Subcutaneous abdominal adipose tissue (tissue), 5 donors: ENCODE measurements at regions not wholly inside any gene's neighbourhood (a gene's known extent, or its start where the extent isn't known, plus 50 kb on each side); places are given as distances from the start of the nearest gene placed in this dataset.

Experiments
- H3K27ac ChIP-seq: one replicate; pipeline ENCODE4 v1.7.0; 2013; ENCODE audit warnings: low read depth, mild to moderate bottlenecking, inconsistent platforms, low read length, moderate library complexity
- H3K27me3 ChIP-seq, 5 donors: one replicate each; pipeline ENCODE4 v1.7.0; 2013; ENCODE audit warnings: low read length in 5 of 5, inconsistent platforms in 1 of 5; ENCODE audit not compliant: control insufficient read depth in 5 of 5, insufficient read depth in 4 of 5
- H3K36me3 ChIP-seq, 5 donors: one replicate each; pipeline ENCODE4 v1.7.0; 2013; ENCODE audit warnings: low read length in 5 of 5; ENCODE audit not compliant: control insufficient read depth in 5 of 5, insufficient read depth in 5 of 5
- H3K4me1 ChIP-seq, 5 donors: one replicate each; pipeline ENCODE4 v1.7.0; 2013; ENCODE audit warnings: low read length in 5 of 5, mild to moderate bottlenecking in 3 of 5, moderate library complexity in 1 of 5; ENCODE audit not compliant: control insufficient read depth in 5 of 5, insufficient read depth in 5 of 5
- H3K4me3 ChIP-seq, 5 donors: one replicate each; pipeline ENCODE4 v1.7.0; 2013; ENCODE audit warnings: low read length in 5 of 5, low read depth in 1 of 5
- H3K9ac ChIP-seq, 5 donors: one replicate each; pipeline ENCODE4 v1.7.0; 2013; ENCODE audit warnings: low read length in 5 of 5, mild to moderate bottlenecking in 4 of 5, moderate library complexity in 3 of 5
- H3K9me3 ChIP-seq, 5 donors: one replicate each; pipeline ENCODE4 v1.7.0; 2013; ENCODE audit warnings: low read length in 5 of 5; ENCODE audit not compliant: control insufficient read depth in 5 of 5
- donor health status: healthy.
- donor health status: healthy.
- donor health status: healthy.
- donor health status: healthy.
- donor health status: healthy.

DNA sequence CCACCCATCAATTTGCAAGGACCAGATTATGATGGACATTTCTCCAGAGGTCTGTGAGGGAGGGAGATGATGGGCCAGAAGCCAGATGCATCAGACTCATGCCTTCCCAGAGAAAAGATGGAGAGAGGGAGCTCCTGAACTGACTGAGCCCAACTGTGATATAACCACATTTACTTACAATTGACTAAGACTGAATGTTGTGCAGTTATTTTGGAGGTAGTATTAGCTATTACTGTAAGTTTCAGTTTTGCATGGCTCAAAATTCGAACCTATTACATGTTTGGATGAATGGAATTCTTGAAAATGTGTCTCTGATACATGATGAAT lies 211.1 kb upstream of the SFSWAP start:
- Histone ChIP-seq H3K4me3 (no peak overlapping the region), H3K4me1 (peaks cover 0 to 8% (median 3%) of the 10 kb centered on the region in 5 donors)

DNA sequence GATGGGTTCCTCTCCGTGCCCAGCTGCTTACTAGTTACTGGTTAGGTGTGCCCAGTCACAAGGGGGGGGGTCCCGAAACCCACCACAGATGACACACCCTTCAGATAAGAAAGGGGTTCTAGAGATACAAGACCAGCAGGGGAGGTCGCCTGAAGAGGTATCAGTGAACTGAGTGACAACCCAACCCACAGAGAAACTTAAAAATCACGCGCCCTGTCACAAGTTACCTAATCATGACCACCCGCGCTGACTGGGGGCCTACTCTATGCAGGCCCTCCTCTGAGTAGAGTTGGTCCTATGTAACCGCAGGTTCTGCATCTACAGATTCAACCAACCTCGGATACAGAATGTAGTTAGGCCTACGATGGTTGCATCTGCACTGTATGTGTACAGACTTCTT lies 210.3 kb upstream of the SFSWAP start:
- peaks cover 0 to 8% (median 3%) of the 10 kb centered on the region in 5 donors for H3K4me1 ChIP-seq
- H3K36me3 ChIP-seq, result no peaks in the 10 kb centered on the region
- H3K9ac ChIP-seq, result no peak overlapping the region
- H3K9me3 ChIP-seq, result no peaks in the 10 kb centered on the region
- no peaks in the 10 kb centered on the region for H3K27me3 ChIP-seq
- no peak overlapping the region for H3K4me3 ChIP-seq
- H3K27ac ChIP-seq, result no peak overlapping the region

More for the DNA sequence above, 211.1 kb upstream of the SFSWAP start:
- H3K9me3 ChIP-seq, result no peaks in the 10 kb centered on the region
- no peak overlapping the region for H3K9ac ChIP-seq
- H3K27me3 ChIP-seq, result peaks cover 0 to 2% (median 0%) of the 10 kb centered on the region in 5 donors
- H3K36me3 ChIP-seq, result no peaks in the 10 kb centered on the region
- H3K27ac ChIP-seq, result no peak overlapping the region

DNA sequence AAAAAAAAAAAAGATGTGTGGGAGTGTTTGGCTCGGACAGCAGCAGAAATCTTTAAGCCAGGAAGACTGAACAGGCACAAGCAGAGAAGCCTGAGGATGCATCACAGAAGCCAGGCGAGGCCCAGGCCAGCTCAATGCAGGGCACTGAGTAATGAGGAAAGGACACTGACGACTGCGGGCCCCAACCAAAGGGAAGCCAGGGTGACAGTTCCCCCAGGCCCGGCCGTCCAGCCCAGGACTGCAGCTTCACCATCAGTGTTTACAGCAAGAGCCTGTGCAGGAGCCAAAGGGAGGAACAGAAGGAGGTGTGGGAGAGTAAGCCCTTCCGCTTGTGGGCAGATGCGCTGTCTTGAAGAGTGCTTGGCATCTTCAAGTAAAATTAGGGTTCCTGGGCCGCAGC lies 205.3 kb upstream of the SFSWAP start:
- Histone ChIP-seq H3K9ac (no peak overlapping the region), H3K27me3 (peaks cover 0 to 4% (median 3%) of the 10 kb centered on the region in 5 donors), H3K9me3 (peaks cover 0 to 8% (median 0%) of the 10 kb centered on the region in 5 donors), H3K4me3 (no peak overlapping the region), H3K4me1 (no peaks in the 10 kb centered on the region), H3K36me3 (no peaks in the 10 kb centered on the region), H3K27ac (no peak overlapping the region)

DNA sequence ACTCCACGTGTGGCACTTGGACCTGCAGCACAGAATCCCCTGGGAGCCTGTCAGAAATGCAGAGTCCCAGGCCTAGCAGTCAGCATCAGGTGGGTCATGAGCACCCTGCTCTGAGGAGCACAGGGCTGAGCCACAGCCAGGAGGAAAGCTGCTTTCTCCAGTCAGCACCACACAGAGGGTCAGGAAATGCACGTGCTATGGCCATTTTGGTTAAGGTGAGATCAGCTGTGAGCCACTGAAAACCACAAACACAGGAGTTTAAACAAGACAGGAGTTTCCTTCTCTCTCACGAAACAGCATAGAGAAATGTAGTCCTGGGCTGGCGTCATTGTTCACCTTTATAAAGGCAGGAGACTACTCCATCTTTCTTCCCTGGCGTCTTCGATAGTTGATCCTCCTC lies 204.5 kb upstream of the SFSWAP start:
- H3K27ac ChIP-seq, result no peak overlapping the region
- peaks cover 0 to 4% (median 0%) of the 10 kb centered on the region in 5 donors for H3K4me1 ChIP-seq
- peaks cover 0 to 8% (median 0%) of the 10 kb centered on the region in 5 donors for H3K9me3 ChIP-seq
- no peak overlapping the region for H3K4me3 ChIP-seq
- no peak overlapping the region for H3K9ac ChIP-seq
- no peaks in the 10 kb centered on the region for H3K36me3 ChIP-seq
- peaks cover 0 to 7% (median 3%) of the 10 kb centered on the region in 5 donors for H3K27me3 ChIP-seq

DNA sequence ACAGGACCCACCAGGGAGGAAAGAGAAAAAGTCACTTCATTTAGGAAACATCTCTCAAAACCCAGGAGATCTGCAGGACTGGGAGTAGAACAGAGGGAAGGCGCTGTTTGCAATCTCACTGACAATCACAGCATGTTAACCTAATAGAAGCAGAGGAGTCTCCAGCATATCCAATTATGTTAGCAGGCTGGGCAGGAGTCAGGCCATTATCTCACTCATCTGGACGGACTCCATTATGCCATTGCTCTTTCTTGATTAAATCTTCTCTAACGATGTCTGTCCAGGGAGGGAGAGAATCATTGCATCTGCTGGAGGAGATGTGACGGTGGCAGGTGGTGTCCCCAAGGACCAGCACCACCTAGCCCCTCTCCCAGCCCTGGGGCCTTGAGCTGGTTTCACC lies 203.8 kb upstream of the SFSWAP start:
- no peak overlapping the region for H3K4me3 ChIP-seq
- peaks cover 0 to 8% (median 0%) of the 10 kb centered on the region in 5 donors for H3K9me3 ChIP-seq
- peaks cover 0 to 6% (median 0%) of the 10 kb centered on the region in 5 donors for H3K4me1 ChIP-seq
- H3K27me3 ChIP-seq, result peaks cover 0 to 7% (median 3%) of the 10 kb centered on the region in 5 donors
- no peaks in the 10 kb centered on the region for H3K36me3 ChIP-seq
- H3K9ac ChIP-seq, result no peak overlapping the region
- no peak overlapping the region for H3K27ac ChIP-seq

DNA sequence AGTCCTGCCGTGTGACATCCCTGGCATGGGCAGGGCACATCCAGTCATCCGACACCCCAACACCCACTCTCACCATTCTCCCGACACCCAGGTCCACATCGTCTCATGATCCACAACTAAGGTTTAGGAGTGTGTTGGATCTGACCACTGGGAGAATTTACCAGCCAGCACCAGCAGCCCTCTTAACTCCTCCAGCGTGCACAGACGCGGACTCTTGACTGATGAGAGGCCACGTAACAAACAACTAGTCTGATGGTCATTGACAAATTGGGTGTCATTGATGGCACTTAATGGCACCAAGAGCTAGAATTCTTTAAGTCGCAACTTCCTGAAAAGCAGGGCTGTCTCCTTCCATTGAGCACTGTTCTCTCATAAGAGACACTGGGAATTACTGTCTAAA lies 203.0 kb upstream of the SFSWAP start:
- H3K27ac ChIP-seq, result no peak overlapping the region
- H3K36me3 ChIP-seq, result no peaks in the 10 kb centered on the region
- no peak overlapping the region for H3K4me3 ChIP-seq
- peaks cover 0 to 6% (median 0%) of the 10 kb centered on the region in 5 donors for H3K4me1 ChIP-seq
- no peak overlapping the region for H3K9ac ChIP-seq
- peaks cover 0 to 7% (median 3%) of the 10 kb centered on the region in 5 donors for H3K27me3 ChIP-seq
- H3K9me3 ChIP-seq, result peaks cover 0 to 8% (median 0%) of the 10 kb centered on the region in 5 donors

GRCh38 chr12:131509701-131510100 lies 201.2 kb upstream of the SFSWAP start:
- Histone ChIP-seq H3K27me3 (peaks cover 0 to 7% (median 3%) of the 10 kb centered on the region in 5 donors), H3K27ac (no peak overlapping the region), H3K9me3 (peaks cover 0 to 8% (median 0%) of the 10 kb centered on the region in 5 donors), H3K4me3 (no peak overlapping the region), H3K36me3 (no peaks in the 10 kb centered on the region), H3K4me1 (peaks cover 0 to 6% (median 0%) of the 10 kb centered on the region in 5 donors), H3K9ac (no peak overlapping the region)

DNA sequence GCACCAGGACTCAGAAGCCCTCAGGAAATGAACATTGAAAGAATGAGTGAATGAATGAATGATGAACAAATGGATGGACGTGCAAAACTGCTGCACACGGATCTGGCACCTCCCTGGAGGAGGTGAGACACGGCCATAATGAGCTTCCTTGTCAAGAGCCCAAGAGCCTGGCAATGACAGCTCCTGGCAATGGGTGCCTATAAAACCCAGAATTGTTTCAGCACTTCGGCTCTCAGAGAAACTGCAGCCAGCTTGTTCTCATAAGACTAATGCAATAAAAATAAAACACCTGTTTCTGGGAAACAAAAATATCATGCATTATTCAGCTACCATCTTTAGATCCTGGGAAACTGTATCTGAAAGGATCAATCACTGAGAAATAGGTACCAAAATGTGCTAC lies 200.5 kb upstream of the SFSWAP start:
- Histone ChIP-seq H3K9me3 (peaks cover 0 to 8% (median 0%) of the 10 kb centered on the region in 5 donors), H3K4me3 (no peak overlapping the region), H3K27me3 (peaks cover 0 to 7% (median 3%) of the 10 kb centered on the region in 5 donors), H3K36me3 (no peaks in the 10 kb centered on the region), H3K4me1 (peaks cover 0 to 6% (median 0%) of the 10 kb centered on the region in 5 donors), H3K27ac (no peak overlapping the region), H3K9ac (no peak overlapping the region)

DNA sequence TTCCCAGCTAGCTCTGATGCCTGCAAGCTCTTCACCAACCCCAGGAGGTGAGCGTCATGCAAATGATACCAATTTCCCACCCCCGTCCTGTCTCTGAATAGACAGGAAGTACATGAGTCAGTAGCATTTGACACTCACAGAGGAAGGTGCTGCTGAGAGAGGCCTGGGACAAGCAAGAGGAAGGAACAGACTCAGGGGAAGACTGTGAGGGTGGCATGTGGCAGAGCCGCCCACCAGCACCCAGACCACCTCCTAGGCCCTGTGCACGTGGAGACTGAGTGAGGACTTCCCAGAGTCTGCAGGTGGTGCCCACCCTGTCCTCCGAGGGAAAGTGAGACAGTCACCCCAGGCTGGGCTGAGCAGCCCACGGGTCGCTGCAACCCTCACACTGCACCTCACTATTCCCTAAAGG lies 199.5 kb upstream of the SFSWAP start:
- Histone ChIP-seq H3K36me3 (no peaks in the 10 kb centered on the region), H3K4me3 (no peak overlapping the region), H3K9me3 (peaks cover 0 to 5% (median 0%) of the 10 kb centered on the region in 5 donors), H3K27me3 (peaks cover 0 to 3% (median 3%) of the 10 kb centered on the region in 5 donors), H3K27ac (no peak overlapping the region), H3K4me1 (peaks cover 0 to 6% (median 0%) of the 10 kb centered on the region in 5 donors), H3K9ac (no peak overlapping the region)

GRCh38 chr12:131511803-131512561 lies 198.9 kb upstream of the SFSWAP start:
- peaks cover 0 to 3% (median 3%) of the 10 kb centered on the region in 5 donors for H3K27me3 ChIP-seq
- peaks cover 0 to 6% (median 0%) of the 10 kb centered on the region in 5 donors for H3K9me3 ChIP-seq
- no peak overlapping the region for H3K4me3 ChIP-seq
- no peak overlapping the region for H3K9ac ChIP-seq
- peaks cover 0 to 6% (median 0%) of the 10 kb centered on the region in 5 donors for H3K4me1 ChIP-seq
- H3K36me3 ChIP-seq, result no peaks in the 10 kb centered on the region
- H3K27ac ChIP-seq, result no peak overlapping the region
